DND-41 (cell line): ENCODE measurements at regions not wholly inside any gene's neighbourhood (a gene's known extent, or its start where the extent isn't known, plus 50 kb on each side); places are given as distances from the start of the nearest gene placed in this dataset.

ENCODE experiments used
- CTCF ChIP-seq: IDR thresholded peaks from 2 replicates; pipeline ENCODE4 v1.5.1; 2012; ENCODE audit warnings: borderline replicate concordance, low read length, moderate library complexity, mild to moderate bottlenecking; ENCODE audit not compliant: poor library complexity, severe bottlenecking; ENCODE audit errors: extremely low read depth
- EZH2 ChIP-seq: IDR thresholded peaks from 3 replicates; pipeline ENCODE4 v1.6.1; 2012; ENCODE audit warnings: borderline replicate concordance, low read depth, mild to moderate bottlenecking, moderate library complexity, low read length, inconsistent platforms; ENCODE audit not compliant: severe bottlenecking

GRCh38 chr1:101592845-101593244 is 356.0 kb downstream of the S1PR1 start:
- TF ChIP-seq CTCF (no peak), EZH2 (no peak)
